HL-60 (cell line): ENCODE measurements at regions not wholly inside any gene's neighbourhood (a gene's known extent, or its start where the extent isn't known, plus 50 kb on each side); places are given as distances from the start of the nearest gene placed in this dataset.

Experiments used
- DNase-seq, 2 experiments: peaks; one replicate each; pipeline ENCODE4 v3.0.0-alpha.2; 2010 to 2020; ENCODE audit warnings: low read depth in 1 of 2, low spot score in 1 of 2
- H3K27ac ChIP-seq: fragments of 250-450 bp; sonication (Bioruptor Pico); replicated peaks from 2 replicates; pipeline ENCODE4 v1.5.1; 2020; ENCODE audit warnings: mild to moderate bottlenecking, moderate library complexity
- H3K27me3 ChIP-seq: fragments of 250-450 bp; sonication (Bioruptor Pico); 2 replicates; pipeline ENCODE4 v1.5.1; 2021; ENCODE audit warnings: mild to moderate bottlenecking, moderate library complexity; ENCODE audit not compliant: insufficient read depth, poor library complexity, severe bottlenecking
- H3K4me3 ChIP-seq: replicated peaks from 2 replicates; pipeline ENCODE4 v1.5.1; 2011; ENCODE audit warnings: mild to moderate bottlenecking, control low read depth, low read length; ENCODE audit not compliant: insufficient read depth
- GABPA ChIP-seq: IDR thresholded peaks from 2 replicates; pipeline ENCODE4 v1.6.1; 2012; ENCODE audit warnings: low read depth
- POLR2AphosphoS5 ChIP-seq: IDR thresholded peaks from 2 replicates; pipeline ENCODE4 v1.6.1; 2012; ENCODE audit warnings: low read depth
- SPI1 ChIP-seq: IDR thresholded peaks from 2 replicates; pipeline ENCODE4 v1.6.1; 2012; ENCODE audit warnings: low read depth, mild to moderate bottlenecking, borderline replicate concordance
- TF ChIP-seq, protein P1 (sequence below): IDR thresholded peaks from 2 replicates; pipeline ENCODE4 v1.6.1; 2012; ENCODE audit warnings: low read depth; ENCODE audit not compliant: insufficient replicate concordance
- TF ChIP-seq, protein P2 (sequence below): IDR thresholded peaks from one replicate; pipeline ENCODE4 v1.5.1; 2011; ENCODE audit warnings: low read length, control low read depth, inconsistent platforms; ENCODE audit not compliant: insufficient read depth

DNA sequence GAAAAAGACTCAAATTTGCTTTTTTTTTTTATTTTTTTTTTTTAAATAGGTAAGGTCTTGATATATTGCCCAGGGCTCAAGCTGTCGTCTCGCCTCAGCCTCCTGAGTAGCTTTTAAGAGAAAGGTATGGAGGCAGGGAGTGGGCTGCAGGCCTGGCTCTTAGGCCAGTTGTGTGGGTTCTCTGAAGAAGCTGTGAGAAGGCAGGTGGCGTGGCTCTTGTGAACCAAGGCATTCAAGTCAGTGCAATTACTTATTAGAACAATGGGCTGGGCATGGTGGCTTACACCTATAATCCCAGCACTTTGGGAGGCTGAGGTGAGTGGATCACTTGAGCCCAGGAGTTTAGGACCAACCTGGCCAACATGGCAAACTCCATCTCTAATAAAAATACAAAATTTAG, 244.0 kb upstream of the SFRP2 start:
- no peak overlapping the region for H3K4me3 ChIP-seq
- TF ChIP-seq POLR2AphosphoS5 (no peak), SPI1 (no peak), GABPA (no peak)
- TF ChIP-seq, protein P1, sequence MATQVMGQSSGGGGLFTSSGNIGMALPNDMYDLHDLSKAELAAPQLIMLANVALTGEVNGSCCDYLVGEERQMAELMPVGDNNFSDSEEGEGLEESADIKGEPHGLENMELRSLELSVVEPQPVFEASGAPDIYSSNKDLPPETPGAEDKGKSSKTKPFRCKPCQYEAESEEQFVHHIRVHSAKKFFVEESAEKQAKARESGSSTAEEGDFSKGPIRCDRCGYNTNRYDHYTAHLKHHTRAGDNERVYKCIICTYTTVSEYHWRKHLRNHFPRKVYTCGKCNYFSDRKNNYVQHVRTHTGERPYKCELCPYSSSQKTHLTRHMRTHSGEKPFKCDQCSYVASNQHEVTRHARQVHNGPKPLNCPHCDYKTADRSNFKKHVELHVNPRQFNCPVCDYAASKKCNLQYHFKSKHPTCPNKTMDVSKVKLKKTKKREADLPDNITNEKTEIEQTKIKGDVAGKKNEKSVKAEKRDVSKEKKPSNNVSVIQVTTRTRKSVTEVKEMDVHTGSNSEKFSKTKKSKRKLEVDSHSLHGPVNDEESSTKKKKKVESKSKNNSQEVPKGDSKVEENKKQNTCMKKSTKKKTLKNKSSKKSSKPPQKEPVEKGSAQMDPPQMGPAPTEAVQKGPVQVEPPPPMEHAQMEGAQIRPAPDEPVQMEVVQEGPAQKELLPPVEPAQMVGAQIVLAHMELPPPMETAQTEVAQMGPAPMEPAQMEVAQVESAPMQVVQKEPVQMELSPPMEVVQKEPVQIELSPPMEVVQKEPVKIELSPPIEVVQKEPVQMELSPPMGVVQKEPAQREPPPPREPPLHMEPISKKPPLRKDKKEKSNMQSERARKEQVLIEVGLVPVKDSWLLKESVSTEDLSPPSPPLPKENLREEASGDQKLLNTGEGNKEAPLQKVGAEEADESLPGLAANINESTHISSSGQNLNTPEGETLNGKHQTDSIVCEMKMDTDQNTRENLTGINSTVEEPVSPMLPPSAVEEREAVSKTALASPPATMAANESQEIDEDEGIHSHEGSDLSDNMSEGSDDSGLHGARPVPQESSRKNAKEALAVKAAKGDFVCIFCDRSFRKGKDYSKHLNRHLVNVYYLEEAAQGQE: no peak
- TF ChIP-seq, protein P2, sequence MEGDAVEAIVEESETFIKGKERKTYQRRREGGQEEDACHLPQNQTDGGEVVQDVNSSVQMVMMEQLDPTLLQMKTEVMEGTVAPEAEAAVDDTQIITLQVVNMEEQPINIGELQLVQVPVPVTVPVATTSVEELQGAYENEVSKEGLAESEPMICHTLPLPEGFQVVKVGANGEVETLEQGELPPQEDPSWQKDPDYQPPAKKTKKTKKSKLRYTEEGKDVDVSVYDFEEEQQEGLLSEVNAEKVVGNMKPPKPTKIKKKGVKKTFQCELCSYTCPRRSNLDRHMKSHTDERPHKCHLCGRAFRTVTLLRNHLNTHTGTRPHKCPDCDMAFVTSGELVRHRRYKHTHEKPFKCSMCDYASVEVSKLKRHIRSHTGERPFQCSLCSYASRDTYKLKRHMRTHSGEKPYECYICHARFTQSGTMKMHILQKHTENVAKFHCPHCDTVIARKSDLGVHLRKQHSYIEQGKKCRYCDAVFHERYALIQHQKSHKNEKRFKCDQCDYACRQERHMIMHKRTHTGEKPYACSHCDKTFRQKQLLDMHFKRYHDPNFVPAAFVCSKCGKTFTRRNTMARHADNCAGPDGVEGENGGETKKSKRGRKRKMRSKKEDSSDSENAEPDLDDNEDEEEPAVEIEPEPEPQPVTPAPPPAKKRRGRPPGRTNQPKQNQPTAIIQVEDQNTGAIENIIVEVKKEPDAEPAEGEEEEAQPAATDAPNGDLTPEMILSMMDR: no peak
- no peak for DNase-seq
- no peak overlapping the region for H3K27ac ChIP-seq
- H3K27me3 ChIP-seq: no peaks in the 10 kb centered on the region

- Histone ChIP-seq H3K4me3 (no peak overlapping the region), H3K27me3 (no peaks in the 10 kb centered on the region), H3K27ac (no peak overlapping the region)
- TF ChIP-seq SPI1: no peak
- TF ChIP-seq, protein P2: no peak
- TF ChIP-seq, protein P1: no peak
- TF ChIP-seq GABPA: no peak
- TF ChIP-seq POLR2AphosphoS5: no peak
- DNase-seq: no peak
These were observed 241.9 kb upstream of the SFRP2 start for GRCh38 chr4:154030746-154031145.

GRCh38 chr4:154030152-154030551, 241.3 kb upstream of the SFRP2 start:
- TF ChIP-seq POLR2AphosphoS5: no peak
- TF ChIP-seq, protein P2: no peak
- TF ChIP-seq, protein P1: no peak
- no peak for TF ChIP-seq SPI1
- no peak for TF ChIP-seq GABPA
- Histone ChIP-seq H3K27me3 (no peaks in the 10 kb centered on the region), H3K27ac (no peak overlapping the region), H3K4me3 (no peak overlapping the region)
- no peak for DNase-seq
